ENCODE measurements at regions not wholly inside any gene's neighbourhood (a gene's known extent, or its start where the extent isn't known, plus 50 kb on each side); places are given as distances from the start of the nearest gene placed in this dataset.

- no peak for DNase-seq (ENCODE audit: low read depth in 3 of 3)
Observed at GRCh38 chr12:124631681-124632256, 64.4 kb upstream of the NCOR2 start.

GRCh38 chr12:124630791-124631313, 63.4 kb upstream of the NCOR2 start:
- DNase-seq (ENCODE audit: low read depth in 3 of 3), result no peak

GRCh38 chr12:124629789-124630480, 62.5 kb upstream of the NCOR2 start:
- no peak for DNase-seq (ENCODE audit: low read depth in 3 of 3)

- DNase-seq (ENCODE audit: low read depth in 3 of 3), result no peak
Observed at GRCh38 chr12:124629117-124629516, 61.7 kb upstream of the NCOR2 start.

- DNase-seq (ENCODE audit: low read depth in 3 of 3), result no peak
Observed at GRCh38 chr12:124627956-124628355, 60.5 kb upstream of the NCOR2 start.

GRCh38 chr12:124626971-124627411, 59.6 kb upstream of the NCOR2 start:
- DNase-seq (ENCODE audit: low read depth in 3 of 3), result no peak

GRCh38 chr12:124625867-124626675, 58.7 kb upstream of the NCOR2 start:
- DNase-seq (ENCODE audit: low read depth in 3 of 3), result no peak

- DNase-seq (ENCODE audit: low read depth in 3 of 3), result no peak
Observed at GRCh38 chr12:124624823-124625222, 57.4 kb upstream of the NCOR2 start.

GRCh38 chr12:124623344-124624035, 56.1 kb upstream of the NCOR2 start:
- no peak for DNase-seq (ENCODE audit: low read depth in 3 of 3)

GRCh38 chr12:124622764-124623163, 55.4 kb upstream of the NCOR2 start:
- no peak for DNase-seq (ENCODE audit: low read depth in 3 of 3)

GRCh38 chr12:124622331-124622730, 54.9 kb upstream of the NCOR2 start:
- no peak for DNase-seq (ENCODE audit: low read depth in 3 of 3)

GRCh38 chr12:124621296-124621660, 53.9 kb upstream of the NCOR2 start:
- no peak for DNase-seq (ENCODE audit: low read depth in 3 of 3)

- DNase-seq (ENCODE audit: low read depth in 3 of 3), result no peak
Observed at GRCh38 chr12:124620606-124621295, 53.3 kb upstream of the NCOR2 start.

- DNase-seq (ENCODE audit: low read depth in 3 of 3), result no peak
Observed at GRCh38 chr12:124618291-124618902, 51.0 kb upstream of the NCOR2 start.

GRCh38 chr12:124617615-124618014, 50.2 kb upstream of the NCOR2 start:
- no peak for DNase-seq (ENCODE audit: low read depth in 3 of 3)
